ENCODE measurements at regions not wholly inside any gene's neighbourhood (a gene's known extent, or its start where the extent isn't known, plus 50 kb on each side); places are given as distances from the start of the nearest gene placed in this dataset.

DNA sequence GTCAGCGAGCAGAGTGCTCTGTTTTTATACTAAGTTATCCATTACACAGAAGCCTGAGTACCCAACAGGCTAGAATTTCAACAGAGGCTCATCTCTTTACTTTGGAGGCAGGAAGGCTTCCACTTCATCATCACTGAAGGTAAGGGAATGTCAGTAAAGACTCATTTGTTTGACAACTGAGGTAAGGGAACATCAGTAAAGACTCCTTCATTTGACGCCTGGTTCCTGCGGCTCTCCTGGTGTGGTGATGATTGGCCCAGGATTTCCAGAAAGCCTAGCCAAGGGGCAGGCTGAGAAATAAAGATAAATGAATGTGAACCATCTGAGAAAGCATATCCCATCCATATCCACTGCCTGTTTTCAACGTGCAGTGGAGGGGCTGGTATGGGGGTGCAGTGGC, 244.6 kb upstream of the ECI2 start:
- TF ChIP-seq, protein P1, sequence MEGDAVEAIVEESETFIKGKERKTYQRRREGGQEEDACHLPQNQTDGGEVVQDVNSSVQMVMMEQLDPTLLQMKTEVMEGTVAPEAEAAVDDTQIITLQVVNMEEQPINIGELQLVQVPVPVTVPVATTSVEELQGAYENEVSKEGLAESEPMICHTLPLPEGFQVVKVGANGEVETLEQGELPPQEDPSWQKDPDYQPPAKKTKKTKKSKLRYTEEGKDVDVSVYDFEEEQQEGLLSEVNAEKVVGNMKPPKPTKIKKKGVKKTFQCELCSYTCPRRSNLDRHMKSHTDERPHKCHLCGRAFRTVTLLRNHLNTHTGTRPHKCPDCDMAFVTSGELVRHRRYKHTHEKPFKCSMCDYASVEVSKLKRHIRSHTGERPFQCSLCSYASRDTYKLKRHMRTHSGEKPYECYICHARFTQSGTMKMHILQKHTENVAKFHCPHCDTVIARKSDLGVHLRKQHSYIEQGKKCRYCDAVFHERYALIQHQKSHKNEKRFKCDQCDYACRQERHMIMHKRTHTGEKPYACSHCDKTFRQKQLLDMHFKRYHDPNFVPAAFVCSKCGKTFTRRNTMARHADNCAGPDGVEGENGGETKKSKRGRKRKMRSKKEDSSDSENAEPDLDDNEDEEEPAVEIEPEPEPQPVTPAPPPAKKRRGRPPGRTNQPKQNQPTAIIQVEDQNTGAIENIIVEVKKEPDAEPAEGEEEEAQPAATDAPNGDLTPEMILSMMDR (IDR thresholded peaks at IDR 0.05): no peak
- no peak for TF ChIP-seq POLR2A (IDR thresholded peaks at IDR 0.05)

All from body of pancreas (tissue), 4 donors.